ENCODE measurements at regions not wholly inside any gene's neighbourhood (a gene's known extent, or its start where the extent isn't known, plus 50 kb on each side); places are given as distances from the start of the nearest gene placed in this dataset.
"Not testable (repeated sequence)": the region's sequence is repeated elsewhere in the genome, so short reads cannot be mapped to it uniquely, and the experiment has no call there.

DNA sequence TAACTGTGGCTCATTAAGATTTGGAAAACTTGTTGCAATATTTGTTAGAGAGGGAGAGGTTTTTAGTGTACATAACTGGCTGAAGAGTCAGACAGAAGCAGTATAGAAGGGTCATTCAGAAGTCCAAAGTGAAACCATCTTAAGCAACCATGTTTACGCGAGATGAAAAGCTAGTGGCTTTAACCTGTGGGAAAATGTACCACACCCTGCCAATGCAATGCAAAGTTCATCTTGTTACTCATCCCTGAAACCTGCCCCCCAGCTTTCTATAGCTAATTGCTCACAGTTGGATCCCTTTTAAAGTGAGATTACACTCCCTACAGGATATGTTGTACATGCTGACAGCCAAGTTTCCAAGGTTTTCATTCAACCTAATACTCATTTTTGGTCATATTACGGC, 96.7 kb upstream of the RAPGEF2 start:
- DNase-seq: no peak

DNA sequence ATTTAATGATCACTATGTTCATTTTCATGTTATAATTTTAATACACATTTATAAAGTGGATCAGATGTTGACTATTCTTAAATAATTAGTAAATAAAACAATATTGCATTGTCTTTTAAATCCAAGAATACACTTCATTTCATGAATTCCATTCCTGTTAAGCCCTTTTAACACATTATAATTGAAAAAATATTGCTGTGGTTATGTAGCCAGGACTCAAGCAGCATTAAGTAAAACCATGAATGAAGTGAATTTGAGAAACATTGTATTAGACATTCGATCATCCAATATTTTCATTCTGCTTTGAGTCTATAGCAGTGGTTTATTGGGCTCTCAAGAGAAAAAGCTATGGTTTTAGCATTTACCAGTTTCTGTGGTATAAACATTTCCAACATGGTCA, 94.2 kb upstream of the RAPGEF2 start:
- DNase-seq: no peak

DNA sequence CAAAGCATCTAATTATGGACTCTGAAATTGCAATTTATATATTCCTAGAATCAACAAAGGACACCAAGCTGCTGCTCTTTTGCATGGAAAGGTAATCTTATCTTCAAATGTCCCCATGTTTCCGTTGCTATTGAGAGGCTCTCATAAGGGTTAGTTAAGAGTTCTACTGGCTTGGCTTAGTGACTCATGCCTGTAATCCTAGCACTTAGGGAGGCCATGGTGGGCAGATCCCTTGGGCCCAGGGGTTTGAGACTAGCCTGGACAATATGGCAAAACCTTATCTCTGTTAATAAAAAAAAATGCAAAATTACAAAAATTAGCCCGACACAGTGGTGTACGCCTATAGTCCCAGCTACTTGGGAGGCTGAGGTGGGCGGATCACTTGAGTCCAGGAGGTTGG, 93.4 kb upstream of the RAPGEF2 start:
- DNase-seq: no peak

DNA sequence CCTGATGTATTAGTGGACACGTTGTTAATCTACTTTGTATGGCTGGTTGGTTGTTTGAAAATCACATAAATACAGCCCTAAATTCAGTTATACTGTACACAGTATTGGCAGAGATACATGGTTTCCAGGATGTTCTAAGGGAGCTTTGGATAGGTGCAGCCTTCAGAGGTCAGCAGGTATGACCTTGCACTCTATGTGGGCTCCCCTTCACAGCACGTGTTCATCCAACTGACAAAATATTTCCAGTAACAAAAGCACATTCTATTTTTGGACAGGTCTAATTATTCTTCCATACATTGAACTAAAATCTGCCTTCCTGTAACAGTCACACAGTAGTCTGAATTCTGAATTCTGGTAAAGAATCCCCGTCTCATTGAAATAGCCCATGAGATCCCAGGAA, 92.8 kb upstream of the RAPGEF2 start:
- no peak for DNase-seq

DNA sequence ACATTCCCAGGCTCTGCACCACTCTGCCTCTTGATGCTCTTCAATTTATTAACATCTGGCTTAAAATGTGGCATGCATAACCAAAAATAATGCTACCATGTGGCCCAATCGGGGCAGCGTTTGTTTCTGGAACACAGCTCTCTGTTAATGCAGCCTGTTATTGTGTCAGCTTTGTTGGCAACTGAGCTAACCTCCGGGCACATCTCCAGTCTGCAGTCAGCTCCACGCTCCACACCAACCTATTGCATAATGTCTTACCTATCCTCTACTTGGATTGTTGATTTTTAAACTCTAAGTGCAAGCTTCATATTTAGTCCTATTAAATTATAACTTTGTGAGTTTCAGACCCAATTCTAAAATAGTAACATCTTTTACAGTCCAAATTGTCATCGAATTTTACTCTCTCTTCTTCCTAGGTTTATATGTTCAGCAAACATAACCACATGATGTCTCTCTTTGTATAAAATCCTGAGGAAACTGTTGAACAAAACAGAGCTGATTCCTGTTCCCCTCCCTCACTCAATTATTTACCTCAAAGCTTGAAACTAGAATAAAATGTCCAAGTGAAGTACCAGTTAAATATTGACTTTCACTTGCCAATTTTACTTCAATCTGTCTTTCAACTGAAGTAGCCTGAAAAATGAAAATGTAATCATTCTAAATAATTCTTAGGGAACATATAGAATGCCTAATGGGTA, 92.2 kb upstream of the RAPGEF2 start:
- no peak for DNase-seq

DNA sequence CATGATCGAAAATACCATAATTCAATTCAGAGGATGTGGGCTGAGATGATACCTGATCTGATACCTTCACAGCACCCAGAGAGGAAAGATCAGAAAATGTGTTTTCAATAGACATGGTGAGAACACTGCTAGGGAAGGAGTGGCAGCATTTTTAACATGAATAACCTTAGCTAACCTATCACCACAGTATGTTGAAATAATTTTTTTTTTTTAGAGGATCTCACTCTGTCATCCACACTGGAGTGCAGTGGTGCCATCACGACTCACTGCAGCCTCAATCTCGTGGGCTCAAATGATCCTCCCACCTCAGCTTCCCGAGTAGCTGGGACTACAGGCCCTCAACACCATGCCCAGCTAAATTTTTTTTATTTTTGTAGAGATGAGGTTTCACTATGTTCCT, 90.5 kb upstream of the RAPGEF2 start:
- DNase-seq: no peak

DNA sequence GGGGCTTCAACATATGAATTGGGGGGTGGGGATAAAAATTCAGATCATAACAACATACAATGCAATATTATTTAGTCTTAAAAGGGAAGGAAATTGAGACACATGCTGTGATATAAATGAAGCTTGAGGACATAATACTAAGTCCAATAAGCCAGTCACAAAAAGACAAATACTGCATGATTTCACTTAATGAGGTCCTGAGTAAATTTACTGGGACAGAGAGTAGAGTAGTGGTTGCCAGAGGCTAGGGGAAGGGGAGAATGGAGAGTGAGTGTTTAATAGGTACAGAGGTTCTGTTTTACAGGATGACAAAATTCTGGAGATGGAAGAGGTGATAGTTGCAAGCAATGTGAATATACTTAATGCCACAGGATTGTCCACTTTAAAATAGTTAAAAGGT, 89.2 kb upstream of the RAPGEF2 start:
- no peak for DNase-seq

DNA sequence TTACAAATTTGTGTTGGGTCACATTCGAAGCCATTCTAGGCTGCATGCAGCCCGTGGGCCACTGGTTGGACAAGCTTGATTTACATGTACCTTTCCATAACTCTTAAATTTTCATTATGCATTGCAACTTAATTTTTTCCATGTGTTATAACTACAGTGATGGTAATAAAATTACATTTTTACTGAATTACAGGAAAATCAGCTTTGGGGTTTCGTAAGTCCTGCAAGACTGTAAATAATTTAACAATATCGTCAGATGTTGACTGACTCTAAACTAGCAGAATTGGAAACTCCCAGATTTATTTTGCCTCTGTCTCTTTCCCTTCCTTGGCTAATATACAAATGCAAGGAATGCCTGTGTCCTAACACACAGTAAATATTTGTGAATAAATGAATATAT, 88.0 kb upstream of the RAPGEF2 start:
- no peak for DNase-seq

DNA sequence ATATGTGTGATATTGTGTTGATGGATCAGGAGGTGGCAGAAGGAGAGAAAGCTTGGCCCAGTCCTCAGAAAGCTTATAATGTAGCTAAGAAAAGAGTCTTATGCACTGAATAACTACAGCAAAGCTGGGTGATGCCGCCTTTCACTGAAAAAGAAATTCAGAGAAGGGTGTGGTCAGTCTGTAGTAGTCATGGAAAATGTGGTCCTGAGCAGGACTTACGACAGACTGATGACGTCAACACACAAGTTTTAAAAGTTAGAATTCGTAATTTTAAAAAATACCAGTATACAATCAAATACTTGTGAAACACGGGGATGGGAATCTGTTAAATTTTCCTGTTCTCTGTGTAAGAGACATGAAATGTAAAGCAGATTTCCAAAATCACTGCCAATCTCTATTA, 87.0 kb upstream of the RAPGEF2 start:
- DNase-seq: no peak

DNA sequence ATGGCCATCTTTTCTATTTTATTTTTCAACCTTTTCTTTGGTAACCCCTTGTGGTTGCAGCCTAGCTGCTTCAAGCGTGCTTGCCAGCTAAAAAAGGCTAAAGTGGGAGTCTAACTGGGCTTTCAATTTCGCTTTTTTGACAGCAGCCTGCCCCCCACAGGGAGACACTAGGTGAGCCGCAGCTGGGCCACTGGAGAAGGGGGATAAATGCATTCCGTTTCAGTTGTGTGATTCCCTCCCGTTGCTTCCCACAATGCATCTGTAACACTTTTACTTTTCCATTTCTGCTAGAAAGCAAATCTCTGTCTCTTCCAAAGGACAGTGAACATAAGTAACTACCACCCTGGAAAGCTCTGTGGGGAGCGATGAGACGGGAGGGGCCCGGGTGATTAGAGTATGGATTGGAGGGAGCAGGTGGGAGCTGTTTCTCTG, 86.3 kb upstream of the RAPGEF2 start:
- no peak for DNase-seq

DNA sequence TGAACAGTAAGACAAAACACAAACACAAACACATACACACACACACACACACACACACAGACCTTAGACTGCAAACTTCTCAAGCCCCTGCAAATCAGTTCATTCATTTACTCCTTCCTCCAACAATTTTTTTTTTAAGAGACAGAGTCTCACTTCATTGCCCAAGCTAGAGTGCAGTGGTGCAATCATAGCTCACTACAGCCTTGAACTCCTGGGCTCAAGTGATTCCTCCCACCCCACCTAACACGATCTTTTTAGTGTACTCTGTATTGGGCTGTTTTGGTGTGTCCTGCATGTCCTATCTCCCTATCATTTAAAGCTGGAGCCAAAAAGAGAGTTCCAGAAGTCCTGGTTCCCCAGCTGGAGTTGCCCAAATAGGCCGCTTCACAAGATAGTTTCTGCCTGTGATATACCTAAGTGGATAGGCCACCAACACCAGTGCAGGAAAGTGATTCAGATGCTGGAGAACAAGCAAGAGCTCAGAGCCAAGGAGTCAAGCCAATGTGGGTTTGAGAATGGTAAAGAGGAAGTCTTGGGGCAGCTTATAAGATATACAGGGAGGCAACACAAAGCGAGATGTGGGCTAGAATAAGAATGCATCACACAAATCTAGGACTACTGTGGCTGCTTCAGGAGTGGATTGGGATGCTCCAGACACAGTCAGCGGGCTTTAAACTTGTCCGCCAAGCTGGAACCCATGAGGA, 85.4 kb upstream of the RAPGEF2 start:
- DNase-seq: no peak

DNA sequence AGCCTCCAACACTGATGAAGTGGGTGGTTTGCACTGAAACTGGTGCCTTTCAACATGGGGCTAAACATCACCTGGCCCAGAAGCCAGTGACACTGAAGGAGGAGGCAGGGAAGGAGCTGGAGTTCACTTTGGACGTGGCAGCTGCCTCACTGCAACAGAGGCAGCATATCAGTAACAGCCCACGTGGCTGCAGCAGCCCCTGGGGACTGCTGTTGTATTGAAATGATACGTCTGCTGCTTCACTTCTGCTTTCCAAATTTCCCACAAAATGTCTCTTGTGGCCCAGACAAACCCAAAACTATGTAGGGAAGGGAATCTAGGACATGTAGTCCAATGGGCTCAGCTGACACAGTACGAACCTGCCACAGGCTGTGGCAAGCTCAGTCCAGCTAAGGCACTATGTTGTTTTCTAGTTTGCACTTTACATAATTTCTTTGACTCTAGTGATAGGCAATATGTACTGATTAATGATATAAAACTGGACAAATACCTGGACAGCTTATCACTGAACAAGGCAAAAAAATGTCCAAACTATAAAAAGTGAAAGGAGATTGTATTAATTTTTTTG, 84.7 kb upstream of the RAPGEF2 start:
- peak; percentile 11 for DNase-seq

DNA sequence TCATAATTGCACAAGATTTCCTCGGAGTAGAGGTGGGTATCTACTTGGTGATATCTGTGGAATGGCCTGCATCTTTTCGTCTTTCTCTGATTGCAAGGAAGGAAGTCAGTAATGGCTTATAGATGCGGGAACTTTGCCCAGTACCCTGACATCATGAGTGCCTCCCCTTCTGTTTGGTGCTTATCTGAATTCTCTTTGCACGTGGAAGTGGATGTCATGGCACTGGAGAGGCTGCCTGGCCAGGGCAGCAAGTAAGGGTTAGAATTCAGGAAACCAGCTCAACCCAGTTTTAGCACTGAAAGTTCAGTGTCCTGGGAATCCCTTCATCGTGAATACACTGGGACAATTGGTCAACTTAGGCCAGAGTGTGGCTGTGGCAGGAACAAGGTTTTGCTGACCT, 83.5 kb upstream of the RAPGEF2 start:
- no peak for DNase-seq

DNA sequence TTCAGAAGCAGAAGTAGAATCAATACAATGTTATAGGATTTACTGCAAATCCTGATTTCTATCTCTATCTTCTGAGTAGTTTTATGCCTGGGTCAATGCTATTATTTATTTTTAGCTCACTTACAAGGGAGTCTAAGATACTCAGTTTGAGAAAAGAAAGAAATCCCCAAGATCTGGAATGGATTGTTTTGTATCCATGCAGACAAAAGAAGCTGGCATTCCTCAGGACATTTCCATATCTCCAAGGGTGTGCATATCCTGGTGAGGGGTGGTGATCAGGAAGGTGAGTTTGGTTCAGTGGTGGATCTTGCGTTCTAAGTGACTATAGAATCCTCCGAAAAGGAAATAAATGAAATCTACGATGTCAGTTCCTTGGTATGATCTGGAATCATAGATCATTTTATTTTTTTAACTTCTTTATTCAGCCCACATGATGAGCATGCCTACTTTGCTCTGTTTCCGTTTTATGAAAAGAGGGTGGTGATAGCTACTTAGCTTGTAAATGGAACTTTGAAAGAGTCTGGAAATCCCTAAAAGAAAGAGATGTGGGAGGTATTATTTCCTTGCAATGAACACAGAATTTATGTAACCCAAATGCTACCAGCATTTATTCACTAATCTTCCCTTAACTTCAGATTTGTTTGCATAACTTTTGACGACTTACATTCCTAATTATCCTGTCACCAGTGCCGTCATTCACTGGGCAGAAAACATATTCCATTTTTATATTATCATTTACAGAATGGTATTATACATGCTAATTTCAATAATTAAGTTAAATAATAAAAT, 81.1 kb upstream of the RAPGEF2 start:
- DNase-seq: no peak

DNA sequence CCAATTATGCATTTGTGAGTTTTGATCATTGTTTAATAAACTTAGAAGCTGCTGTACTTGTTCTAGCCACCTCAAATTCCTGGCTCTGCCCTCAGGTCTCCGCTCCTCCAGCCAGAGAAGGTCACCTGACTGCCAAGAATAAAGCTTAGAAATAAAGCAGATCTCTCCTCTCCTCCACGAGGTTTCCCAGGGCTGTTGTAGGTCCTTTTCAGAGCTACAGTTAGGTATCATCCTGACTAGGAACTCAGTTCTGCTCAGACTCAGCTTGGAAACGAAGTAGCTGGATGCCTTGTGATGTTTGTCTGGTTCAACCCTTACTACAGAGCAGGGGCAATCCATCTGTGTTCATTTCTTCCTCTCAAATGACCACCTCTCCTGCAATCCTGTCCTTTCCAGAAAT, 79.1 kb upstream of the RAPGEF2 start:
- no peak for DNase-seq

DNA sequence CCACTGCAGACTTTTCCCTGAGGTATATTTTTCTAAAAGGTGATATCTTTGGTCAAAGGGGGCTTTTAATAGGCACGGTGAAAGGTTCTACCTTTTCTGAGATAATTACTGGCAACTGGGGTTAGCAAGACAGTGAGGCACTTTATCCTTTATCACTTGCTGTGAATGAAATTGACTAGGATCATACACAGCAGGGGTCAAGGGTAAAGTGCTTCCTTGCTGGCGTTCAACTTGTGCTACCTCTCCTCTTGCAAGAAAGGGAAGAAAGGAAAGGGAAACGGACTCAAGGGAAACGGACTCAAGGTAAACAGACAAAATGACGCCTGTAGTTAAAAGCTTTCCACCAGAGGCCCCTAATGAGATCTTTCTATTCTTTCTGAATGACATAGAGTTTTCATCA, 78.6 kb upstream of the RAPGEF2 start:
- DNase-seq: no peak

DNA sequence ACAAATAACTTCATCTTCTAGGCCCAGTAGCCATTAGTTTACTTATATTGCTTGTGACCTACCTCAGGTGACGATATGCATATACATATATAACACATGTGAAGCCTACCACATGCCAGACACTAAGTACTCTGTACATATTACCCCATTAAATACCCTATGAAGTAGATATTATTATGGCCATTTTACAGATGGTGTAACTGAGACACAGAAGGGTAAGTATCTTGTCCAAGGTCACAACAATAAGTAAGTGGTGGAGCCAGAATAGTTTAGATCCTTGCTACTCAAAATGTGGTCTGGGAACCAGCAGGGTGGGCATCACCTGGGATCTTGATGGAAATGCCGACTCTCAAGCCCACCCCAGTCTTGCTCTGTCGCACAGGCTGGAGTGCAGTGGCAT, 78.1 kb upstream of the RAPGEF2 start:
- no peak for DNase-seq

DNA sequence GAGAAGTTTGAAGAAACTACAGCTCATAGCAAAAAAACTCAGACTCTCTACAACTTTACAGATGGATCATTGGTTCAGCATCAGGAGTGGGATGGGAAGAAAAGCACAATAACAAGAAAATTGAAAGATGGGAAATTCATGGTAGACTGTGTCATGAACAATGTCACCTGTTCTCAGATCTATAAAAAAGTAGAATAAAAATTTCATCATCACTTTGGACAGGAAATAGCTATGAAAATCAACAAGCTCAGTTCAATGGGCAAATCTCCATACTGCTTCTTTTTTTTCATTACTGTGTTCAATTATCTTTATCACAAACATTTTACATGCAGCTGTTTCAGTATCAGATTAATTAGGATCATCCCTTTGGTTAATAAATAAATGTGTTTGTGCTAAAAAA, 76.5 kb upstream of the RAPGEF2 start:
- no peak for DNase-seq

DNA sequence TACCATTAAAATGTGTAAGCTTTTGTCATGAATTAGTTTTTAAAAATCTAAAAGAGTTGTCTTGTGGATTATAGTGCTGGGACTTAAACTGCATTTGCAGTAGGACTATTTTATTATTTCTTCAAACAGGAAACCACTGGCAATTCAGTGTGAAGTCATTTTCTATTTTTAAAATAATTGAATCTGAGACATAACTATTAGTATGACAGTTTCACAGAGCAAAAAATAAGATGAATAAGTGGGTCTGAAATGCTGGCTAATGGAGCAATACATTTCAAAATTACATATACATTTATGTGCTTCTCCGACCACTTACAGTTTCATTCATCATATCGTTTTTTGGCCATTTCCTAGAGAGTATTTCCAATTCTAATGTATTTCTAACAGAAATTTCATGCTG, 75.3 kb upstream of the RAPGEF2 start:
- no peak for DNase-seq

DNA sequence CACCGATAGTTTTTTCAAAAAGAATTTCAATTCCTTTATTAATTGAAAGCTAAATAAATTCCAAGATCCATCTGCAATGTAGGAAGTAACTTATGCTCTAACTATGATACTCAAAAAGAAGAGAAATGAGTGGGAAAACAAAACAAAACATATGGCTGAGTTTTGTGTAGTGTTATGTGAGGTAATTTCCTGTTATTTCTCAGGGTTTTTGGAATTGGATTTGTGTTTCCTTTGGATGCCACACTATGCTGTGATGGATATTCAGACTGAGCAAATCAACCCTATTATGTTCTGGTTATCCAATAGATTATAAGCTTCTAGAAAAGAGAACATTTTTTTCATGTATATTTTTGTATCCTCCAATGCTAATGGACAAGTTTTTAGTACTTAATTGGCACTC, 73.4 kb upstream of the RAPGEF2 start:
- DNase-seq: no peak

DNA sequence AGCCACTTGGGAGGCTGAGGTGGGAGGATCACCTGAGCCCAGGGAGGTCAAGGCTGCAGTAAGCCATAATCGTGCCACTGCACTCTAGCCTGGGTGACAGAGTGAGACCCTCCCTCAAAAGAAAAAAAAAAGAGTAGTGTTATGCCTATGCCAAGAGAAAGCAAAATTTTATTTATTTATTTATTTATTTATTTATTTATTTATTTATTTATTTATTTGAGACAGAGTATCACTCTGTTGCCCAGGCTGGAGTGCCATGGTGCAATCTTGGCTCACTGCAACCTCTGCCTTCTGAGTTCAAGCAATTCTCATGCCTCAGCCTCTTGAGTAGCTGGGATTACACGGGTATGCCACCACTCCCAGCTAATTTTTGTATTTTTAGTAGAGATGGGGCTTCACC, 72.6 kb upstream of the RAPGEF2 start:
- DNase-seq: not testable (repeated sequence)

DNA sequence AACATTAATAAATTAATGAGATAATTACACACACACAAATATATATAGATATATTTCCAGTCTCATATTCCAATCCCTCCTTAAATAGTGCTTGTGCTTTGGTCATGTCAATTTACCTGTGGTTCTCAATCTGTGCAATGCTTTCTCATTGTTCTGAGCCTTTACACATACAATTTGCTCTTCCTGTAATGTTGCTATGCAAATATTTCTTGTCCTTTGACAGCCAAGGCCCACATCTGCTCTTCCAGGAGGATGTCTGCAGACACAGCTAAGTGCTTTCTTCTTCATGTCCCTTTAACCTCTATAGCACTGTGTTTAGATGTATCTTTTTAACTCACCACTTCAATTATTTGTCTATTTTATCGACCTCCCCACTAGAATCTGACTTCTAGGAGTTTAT, 67.3 kb upstream of the RAPGEF2 start:
- no peak for DNase-seq

DNA sequence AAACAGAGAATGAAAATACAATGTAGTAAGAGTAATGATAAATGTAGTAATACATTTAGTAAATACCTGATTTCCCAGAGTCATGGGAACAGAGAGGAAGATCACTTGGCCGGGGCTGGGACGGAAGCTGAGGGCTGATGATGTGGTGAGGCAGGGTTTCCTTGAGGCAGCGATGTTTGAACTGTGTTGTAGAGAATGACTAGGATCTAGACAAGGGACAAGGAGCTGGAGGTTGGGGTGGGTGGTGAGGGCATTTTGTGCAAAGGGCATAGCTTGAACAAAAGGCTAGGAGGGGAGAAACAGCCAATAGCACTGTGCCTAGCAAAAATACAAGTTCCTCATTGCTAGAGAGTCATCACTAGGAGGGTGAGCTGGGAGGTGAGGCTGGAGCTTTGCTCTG, 64.3 kb upstream of the RAPGEF2 start:
- DNase-seq: no peak
